ENCODE measurements at regions not wholly inside any gene's neighbourhood (a gene's known extent, or its start where the extent isn't known, plus 50 kb on each side); places are given as distances from the start of the nearest gene placed in this dataset.

DNA sequence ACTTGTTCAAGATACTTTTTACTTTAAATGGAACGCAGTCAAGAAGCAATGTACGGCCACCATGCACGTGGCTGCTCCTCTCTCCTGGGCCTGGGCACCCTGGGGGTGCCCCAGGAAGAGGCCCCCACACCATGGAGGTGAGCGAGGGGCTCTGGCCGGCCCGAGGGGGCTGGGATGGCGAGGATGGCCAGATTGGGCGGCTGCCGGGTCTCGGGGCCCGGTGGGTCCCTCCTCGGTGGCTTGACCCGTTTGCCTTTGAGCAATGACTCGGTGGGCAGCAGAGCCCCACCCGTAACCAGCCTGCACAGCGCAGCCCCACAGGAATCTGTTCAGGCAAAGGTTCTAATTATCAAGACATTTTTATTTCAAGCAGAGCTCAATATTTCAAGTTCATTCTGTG is 167.4 kb downstream of the BRD1 start:
- TF ChIP-seq, protein P1, sequence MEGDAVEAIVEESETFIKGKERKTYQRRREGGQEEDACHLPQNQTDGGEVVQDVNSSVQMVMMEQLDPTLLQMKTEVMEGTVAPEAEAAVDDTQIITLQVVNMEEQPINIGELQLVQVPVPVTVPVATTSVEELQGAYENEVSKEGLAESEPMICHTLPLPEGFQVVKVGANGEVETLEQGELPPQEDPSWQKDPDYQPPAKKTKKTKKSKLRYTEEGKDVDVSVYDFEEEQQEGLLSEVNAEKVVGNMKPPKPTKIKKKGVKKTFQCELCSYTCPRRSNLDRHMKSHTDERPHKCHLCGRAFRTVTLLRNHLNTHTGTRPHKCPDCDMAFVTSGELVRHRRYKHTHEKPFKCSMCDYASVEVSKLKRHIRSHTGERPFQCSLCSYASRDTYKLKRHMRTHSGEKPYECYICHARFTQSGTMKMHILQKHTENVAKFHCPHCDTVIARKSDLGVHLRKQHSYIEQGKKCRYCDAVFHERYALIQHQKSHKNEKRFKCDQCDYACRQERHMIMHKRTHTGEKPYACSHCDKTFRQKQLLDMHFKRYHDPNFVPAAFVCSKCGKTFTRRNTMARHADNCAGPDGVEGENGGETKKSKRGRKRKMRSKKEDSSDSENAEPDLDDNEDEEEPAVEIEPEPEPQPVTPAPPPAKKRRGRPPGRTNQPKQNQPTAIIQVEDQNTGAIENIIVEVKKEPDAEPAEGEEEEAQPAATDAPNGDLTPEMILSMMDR (conservative IDR thresholded peaks at IDR 0.05; ENCODE audit: low read depth in 2 of 2) = no peak
- no peak for TF ChIP-seq EZH2 (IDR thresholded peaks at IDR 0.05; ENCODE audit: low read depth, unreplicated experiment)
- TF ChIP-seq EZH2phosphoT487 (IDR thresholded peaks at IDR 0.05; ENCODE audit: unreplicated experiment) = no peak
- TF ChIP-seq ZNF331 (CRISPR knock-in tag; IDR thresholded peaks at IDR 0.05; ENCODE audit: low read depth) = no peak

Data from GM23338 (cell line).